Neural progenitor cell (in vitro differentiated cells): ENCODE measurements at regions not wholly inside any gene's neighbourhood (a gene's known extent, or its start where the extent isn't known, plus 50 kb on each side); places are given as distances from the start of the nearest gene placed in this dataset.
A peak's percentile ranks its signal among the peaks of the same experiment; 100 is the strongest.

ENCODE experiments used
- DNase-seq: peaks from one replicate; pipeline ENCODE4 v3.0.0-alpha.2; 2016; ENCODE audit warnings: low spot score
- H2AFZ ChIP-seq: fragments of 200-600 bp; sonication (generic); replicated peaks from 2 replicates; pipeline ENCODE4 v1.6.1; 2016; ENCODE audit warnings: antibody characterized with exemption
- H3F3A ChIP-seq: fragments of 200-600 bp; sonication (generic); 2 replicates; pipeline ENCODE4 v1.6.1; 2016; ENCODE audit warnings: antibody characterized with exemption, low read depth
- H3K27ac ChIP-seq: fragments of 200-600 bp; sonication (generic); 2 replicates; pipeline ENCODE4 v1.5.1; 2016; ENCODE audit warnings: mild to moderate bottlenecking
- H3K27me3 ChIP-seq: fragments of 200-600 bp; sonication (generic); 2 replicates; pipeline ENCODE4 v1.6.1; 2016; ENCODE audit warnings: mild to moderate bottlenecking, moderate library complexity
- H3K36me3 ChIP-seq: fragments of 200-600 bp; sonication (generic); 2 replicates; pipeline ENCODE4 v1.5.1; 2016
- H3K4me1 ChIP-seq: fragments of 200-600 bp; sonication (generic); 2 replicates; pipeline ENCODE4 v1.6.1; 2016; ENCODE audit warnings: mixed run types
- H3K4me2 ChIP-seq: fragments of 200-600 bp; sonication (generic); 2 replicates; pipeline ENCODE4 v1.6.1; 2016
- H3K4me3 ChIP-seq: fragments of 200-600 bp; sonication (generic); 2 replicates; pipeline ENCODE4 v1.5.1; 2016
- H3K79me2 ChIP-seq: fragments of 200-600 bp; sonication (generic); 2 replicates; pipeline ENCODE4 v1.6.1; 2016; ENCODE audit warnings: low read depth
- H3K9ac ChIP-seq: fragments of 200-600 bp; sonication (generic); 2 replicates; pipeline ENCODE4 v1.6.1; 2016
- H3K9me3 ChIP-seq: fragments of 200-600 bp; sonication (generic); 2 replicates; pipeline ENCODE4 v1.5.1; 2016; ENCODE audit warnings: low read depth
- H4K20me1 ChIP-seq: fragments of 200-600 bp; sonication (generic); 2 replicates; pipeline ENCODE4 v1.6.1; 2016; ENCODE audit warnings: low read depth
- H3K27ac Mint-ChIP-seq: 3 replicates; pipeline ENCODE4 v1.8.0; 2021; ENCODE audit warnings: mixed read lengths
- H3K27me3 Mint-ChIP-seq: 2 replicates; pipeline ENCODE4 v1.8.0; 2022; ENCODE audit warnings: low read depth, mild to moderate bottlenecking, inconsistent platforms, moderate library complexity, mixed read lengths; ENCODE audit not compliant: insufficient read depth
- H3K36me3 Mint-ChIP-seq: 3 replicates; pipeline ENCODE4 v1.8.0; 2021; ENCODE audit warnings: mixed read lengths
- H3K4me1 Mint-ChIP-seq: 3 replicates; pipeline ENCODE4 v1.8.0; 2021; ENCODE audit warnings: mixed read lengths
- H3K4me3 Mint-ChIP-seq: 3 replicates; pipeline ENCODE4 v1.8.0; 2021; ENCODE audit warnings: mild to moderate bottlenecking, moderate library complexity, mixed read lengths
- H3K9me3 Mint-ChIP-seq: 3 replicates; pipeline ENCODE4 v1.8.0; 2020; ENCODE audit warnings: mixed read lengths
- CTCF ChIP-seq: fragments of 200-600 bp; sonication (generic); IDR thresholded peaks from 2 replicates; pipeline ENCODE4 v1.5.1; 2017; ENCODE audit warnings: antibody characterized with exemption, mild to moderate bottlenecking
- EZH2 ChIP-seq: fragments of 200-600 bp; sonication (generic); IDR thresholded peaks from 2 replicates; pipeline ENCODE4 v1.6.1; 2017; ENCODE audit warnings: antibody characterized with exemption, mild to moderate bottlenecking, moderate library complexity
- EZH2phosphoT487 ChIP-seq: fragments of 200-600 bp; sonication (generic); IDR thresholded peaks from 2 replicates; pipeline ENCODE4 v1.6.1; 2017; ENCODE audit warnings: antibody characterized with exemption

- no peak overlapping the region for H3K9ac ChIP-seq
- H2AFZ ChIP-seq: no peak overlapping the region
Observed at GRCh38 chr2:66822186-66822585, 387.3 kb downstream of the MEIS1 start.

GRCh38 chr2:66824926-66825325 is 390.0 kb downstream of the MEIS1 start:
- Histone ChIP-seq H3K27me3 (no peaks in the 10 kb centered on the region), H3K79me2 (no peaks in the 10 kb centered on the region), H3K9me3 (no peaks in the 10 kb centered on the region), H3K4me1 (peaks cover 14% of the 10 kb centered on the region), H3K27ac (no peak overlapping the region), H4K20me1 (no peaks in the 10 kb centered on the region), H3K9ac (no peak overlapping the region), H2AFZ (no peak overlapping the region), H3K4me3 (no peak overlapping the region), H3K36me3 (no peaks in the 10 kb centered on the region), H3F3A (no peaks in the 10 kb centered on the region), H3K4me2 (no peak overlapping the region)
- no peak for DNase-seq
- H3K36me3 Mint-ChIP-seq: no peaks in the 10 kb centered on the region
- no peaks in the 10 kb centered on the region for H3K4me1 Mint-ChIP-seq
- H3K4me3 Mint-ChIP-seq: no peak overlapping the region
- H3K27ac Mint-ChIP-seq: no peak overlapping the region
- TF ChIP-seq EZH2phosphoT487 (no peak), EZH2 (no peak), CTCF (no peak)
- H3K27me3 Mint-ChIP-seq: peaks cover 3% of the 10 kb centered on the region
- H3K9me3 Mint-ChIP-seq: peaks cover 2% of the 10 kb centered on the region

More at GRCh38 chr2:66822186-66822585, 387.3 kb downstream of the MEIS1 start:
- H3K4me3 ChIP-seq: no peak overlapping the region
- no peak overlapping the region for H3K27ac ChIP-seq
- H3K9me3 ChIP-seq: no peaks in the 10 kb centered on the region
- no peaks in the 10 kb centered on the region for H3K36me3 ChIP-seq
- H3K4me2 ChIP-seq: no peak overlapping the region
- no peak for TF ChIP-seq CTCF
- no peak for TF ChIP-seq EZH2
- no peak for TF ChIP-seq EZH2phosphoT487
- no peaks in the 10 kb centered on the region for H4K20me1 ChIP-seq
- H3F3A ChIP-seq: no peaks in the 10 kb centered on the region
- H3K4me3 Mint-ChIP-seq: no peak overlapping the region
- H3K4me1 Mint-ChIP-seq: no peaks in the 10 kb centered on the region
- no peaks in the 10 kb centered on the region for H3K36me3 Mint-ChIP-seq
- H3K4me1 ChIP-seq: peaks cover 6% of the 10 kb centered on the region
- H3K27ac Mint-ChIP-seq: no peak overlapping the region
- peaks cover 2% of the 10 kb centered on the region for H3K9me3 Mint-ChIP-seq
- H3K79me2 ChIP-seq: no peaks in the 10 kb centered on the region
- peaks cover 3% of the 10 kb centered on the region for H3K27me3 Mint-ChIP-seq
- H3K27me3 ChIP-seq: no peaks in the 10 kb centered on the region
- no peak for DNase-seq

GRCh38 chr2:66827851-66828250 is 392.9 kb downstream of the MEIS1 start:
- no peaks in the 10 kb centered on the region for H3K27me3 ChIP-seq
- DNase-seq: peak; percentile 43
- H3F3A ChIP-seq: no peaks in the 10 kb centered on the region
- H3K27ac ChIP-seq: no peak overlapping the region
- Mint-ChIP-seq H3K4me1 (no peaks in the 10 kb centered on the region), H3K4me3 (no peak overlapping the region), H3K36me3 (no peaks in the 10 kb centered on the region), H3K27ac (no peak overlapping the region), H3K27me3 (no peaks in the 10 kb centered on the region), H3K9me3 (no peaks in the 10 kb centered on the region)
- no peak overlapping the region for H3K4me2 ChIP-seq
- TF ChIP-seq CTCF (no peak), EZH2 (no peak), EZH2phosphoT487 (no peak)
- H3K4me3 ChIP-seq: no peak overlapping the region
- no peaks in the 10 kb centered on the region for H3K36me3 ChIP-seq
- no peak overlapping the region for H3K9ac ChIP-seq
- no peaks in the 10 kb centered on the region for H3K9me3 ChIP-seq
- H4K20me1 ChIP-seq: no peaks in the 10 kb centered on the region
- no peaks in the 10 kb centered on the region for H3K79me2 ChIP-seq
- H3K4me1 ChIP-seq: peaks cover 14% of the 10 kb centered on the region
- H2AFZ ChIP-seq: peak overlapping the region; percentile 64

GRCh38 chr2:66828876-66829275 is 394.0 kb downstream of the MEIS1 start:
- Histone ChIP-seq H3F3A (no peaks in the 10 kb centered on the region), H3K27ac (no peak overlapping the region), H3K27me3 (no peaks in the 10 kb centered on the region), H3K79me2 (no peaks in the 10 kb centered on the region), H3K9ac (no peak overlapping the region), H3K36me3 (no peaks in the 10 kb centered on the region), H3K4me2 (no peak overlapping the region), H2AFZ (no peak overlapping the region), H3K9me3 (no peaks in the 10 kb centered on the region), H3K4me1 (peaks cover 14% of the 10 kb centered on the region), H4K20me1 (no peaks in the 10 kb centered on the region), H3K4me3 (no peak overlapping the region)
- H3K4me3 Mint-ChIP-seq: no peak overlapping the region
- TF ChIP-seq EZH2 (no peak), CTCF (no peak), EZH2phosphoT487 (no peak)
- no peak for DNase-seq
- H3K4me1 Mint-ChIP-seq: no peaks in the 10 kb centered on the region
- H3K27me3 Mint-ChIP-seq: no peaks in the 10 kb centered on the region
- H3K9me3 Mint-ChIP-seq: no peaks in the 10 kb centered on the region
- H3K36me3 Mint-ChIP-seq: no peaks in the 10 kb centered on the region
- H3K27ac Mint-ChIP-seq: no peak overlapping the region
